T-helper 17 cell (primary cell): ENCODE measurements at regions not wholly inside any gene's neighbourhood (a gene's known extent, or its start where the extent isn't known, plus 50 kb on each side); places are given as distances from the start of the nearest gene placed in this dataset.
"Not testable (repeated sequence)": the region's sequence is repeated elsewhere in the genome, so short reads cannot be mapped to it uniquely, and the experiment has no call there.

Source experiments
- ATAC-seq: fragments of 150-1000 bp; cut with Tn5 transposase; 2 replicates; pipeline ENCODE4 v1.10.0; 2021; ENCODE audit warnings: mild to moderate bottlenecking, moderate library complexity
- DNase-seq, 3 donors: peaks; one replicate each; pipeline versions ENCODE4 v3.0.0 to v3.0.0-alpha.2; 2020 to 2021
- H3K9me3 ChIP-seq: one replicate; pipeline ENCODE4 v1.7.0; 2013; ENCODE audit warnings: low read length, mild to moderate bottlenecking; ENCODE audit not compliant: control insufficient read depth, poor library complexity, severe bottlenecking
- H3K27ac Mint-ChIP-seq: one replicate; pipeline ENCODE4 v1.8.0; 2022; ENCODE audit warnings: mild to moderate bottlenecking, moderate library complexity, mixed read lengths
- H3K27me3 Mint-ChIP-seq: one replicate; pipeline ENCODE4 v1.8.0; 2022; ENCODE audit warnings: mixed read lengths
- H3K36me3 Mint-ChIP-seq: one replicate; pipeline ENCODE4 v1.8.0; 2022; ENCODE audit warnings: low read depth, mixed read lengths
- H3K4me1 Mint-ChIP-seq: one replicate; pipeline ENCODE4 v1.8.0; 2022; ENCODE audit warnings: mild to moderate bottlenecking, mixed read lengths
- H3K4me3 Mint-ChIP-seq: one replicate; pipeline ENCODE4 v1.8.0; 2022; ENCODE audit warnings: mild to moderate bottlenecking, moderate library complexity, mixed read lengths

DNA sequence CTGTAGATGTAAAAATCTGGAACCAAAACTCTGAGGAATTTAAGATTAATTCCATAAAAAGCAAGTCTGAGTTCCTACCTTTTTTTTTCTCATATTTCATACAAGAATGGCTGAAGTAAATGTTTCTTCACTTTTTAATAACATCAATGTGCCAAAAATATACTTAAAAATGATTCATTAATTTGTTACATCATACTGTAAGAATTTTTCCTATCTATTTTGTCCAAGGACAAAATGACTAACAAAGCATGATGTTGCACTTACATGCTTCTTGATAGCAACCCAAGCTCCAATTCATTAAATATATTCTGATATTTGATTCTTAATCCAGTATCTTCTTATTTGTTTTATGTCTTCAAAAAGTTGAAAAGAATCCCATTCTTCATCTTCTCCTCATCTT lies 988.3 kb downstream of the TLE1 start:
- no peaks in the 10 kb centered on the region for H3K27me3 Mint-ChIP-seq
- H3K4me1 Mint-ChIP-seq, result no peaks in the 10 kb centered on the region
- no peak for DNase-seq
- H3K9me3 ChIP-seq, result no peaks in the 10 kb centered on the region
- no peak overlapping the region for H3K4me3 Mint-ChIP-seq
- no peaks in the 10 kb centered on the region for H3K36me3 Mint-ChIP-seq
- ATAC-seq, result no peak
- H3K27ac Mint-ChIP-seq, result no peak overlapping the region

DNA sequence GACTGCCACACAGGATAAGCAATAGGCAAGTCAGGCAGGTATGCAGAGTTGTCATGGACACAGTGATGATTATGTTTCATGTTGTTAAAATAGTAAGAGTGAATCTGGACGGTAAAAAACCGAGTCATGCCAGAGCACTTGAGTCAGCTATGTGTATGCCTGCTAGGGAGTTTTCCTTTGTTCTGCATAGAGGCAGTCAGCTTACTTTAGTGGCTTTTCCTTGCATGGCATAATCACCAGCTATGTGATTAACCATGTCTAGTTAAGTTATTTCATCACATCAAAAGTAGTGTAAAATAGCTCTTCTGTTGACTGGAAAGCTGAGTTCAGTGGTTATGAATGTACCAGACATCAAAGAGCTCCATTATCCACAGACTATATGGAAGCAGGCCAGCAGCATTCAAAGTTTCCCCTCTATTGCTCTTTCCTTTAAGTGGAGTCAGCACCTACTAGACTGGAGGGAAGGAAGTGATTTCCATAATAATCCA lies 989.8 kb downstream of the TLE1 start:
- DNase-seq (no peak), ATAC-seq (no peak)
- H3K4me1 Mint-ChIP-seq, result no peaks in the 10 kb centered on the region
- H3K36me3 Mint-ChIP-seq, result no peaks in the 10 kb centered on the region
- H3K27me3 Mint-ChIP-seq, result no peaks in the 10 kb centered on the region
- no peak overlapping the region for H3K27ac Mint-ChIP-seq
- H3K4me3 Mint-ChIP-seq, result no peak overlapping the region
- H3K9me3 ChIP-seq, result no peaks in the 10 kb centered on the region

DNA sequence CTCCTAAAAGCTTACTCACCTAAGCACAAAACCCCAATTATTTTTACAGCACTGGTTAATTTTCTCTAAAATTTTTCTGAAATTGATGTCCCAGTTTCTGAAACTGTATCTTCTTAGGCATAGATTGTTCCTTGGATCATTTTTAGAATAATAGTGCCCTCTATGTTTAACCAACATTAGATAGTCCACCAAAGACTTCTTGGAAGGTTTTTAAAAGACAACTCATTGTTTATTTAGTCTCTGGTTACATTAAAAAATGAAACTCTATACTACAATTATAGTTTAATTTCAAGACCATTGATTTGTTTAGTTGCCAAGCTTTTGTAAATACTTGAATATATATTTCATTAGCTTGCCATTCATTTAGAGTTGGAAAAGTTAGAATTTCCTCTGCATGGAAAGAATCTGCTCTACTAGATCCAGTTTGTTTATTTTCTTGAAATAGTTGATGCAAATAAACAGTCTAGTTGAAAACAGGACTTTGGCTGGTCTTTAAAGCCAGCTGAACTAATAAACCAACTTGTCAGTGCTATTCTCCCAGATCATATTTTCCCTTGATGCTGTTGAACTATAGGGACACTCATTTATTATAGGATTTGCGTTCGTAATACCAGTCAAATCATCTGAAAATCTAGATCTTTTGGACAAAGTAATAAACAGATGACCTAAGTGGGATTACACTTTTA lies 990.5 kb downstream of the TLE1 start:
- no peaks in the 10 kb centered on the region for H3K9me3 ChIP-seq
- H3K4me1 Mint-ChIP-seq, result no peaks in the 10 kb centered on the region
- no peak overlapping the region for H3K4me3 Mint-ChIP-seq
- H3K36me3 Mint-ChIP-seq, result no peaks in the 10 kb centered on the region
- no peaks in the 10 kb centered on the region for H3K27me3 Mint-ChIP-seq
- H3K27ac Mint-ChIP-seq, result no peak overlapping the region
- no peak for ATAC-seq
- DNase-seq, result no peak

DNA sequence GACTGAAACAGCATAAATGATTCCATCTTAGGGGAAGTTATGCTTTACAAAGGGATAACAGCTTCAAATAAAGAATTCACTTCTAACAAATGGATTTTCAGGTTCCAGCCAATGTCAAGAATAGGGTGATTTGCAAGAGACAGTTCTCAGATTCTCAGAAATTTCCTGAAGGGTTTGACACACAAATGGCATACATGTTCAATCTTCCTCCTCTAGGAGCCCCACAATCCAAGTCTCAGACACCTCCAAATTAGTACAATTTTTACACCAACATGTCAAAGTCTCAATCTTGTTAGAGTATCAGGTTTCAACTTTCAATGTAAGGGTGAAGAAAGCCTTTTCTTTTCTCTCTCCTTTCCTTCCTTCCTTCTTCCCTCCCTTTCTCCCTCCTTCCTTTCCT lies 996.6 kb downstream of the TLE1 start:
- Mint-ChIP-seq H3K4me1 (no peaks in the 10 kb centered on the region), H3K4me3 (no peak overlapping the region), H3K27me3 (no peaks in the 10 kb centered on the region), H3K36me3 (no peaks in the 10 kb centered on the region), H3K27ac (no peak overlapping the region)
- DNase-seq (no peak), ATAC-seq (no peak)
- H3K9me3 ChIP-seq, result no peaks in the 10 kb centered on the region

DNA sequence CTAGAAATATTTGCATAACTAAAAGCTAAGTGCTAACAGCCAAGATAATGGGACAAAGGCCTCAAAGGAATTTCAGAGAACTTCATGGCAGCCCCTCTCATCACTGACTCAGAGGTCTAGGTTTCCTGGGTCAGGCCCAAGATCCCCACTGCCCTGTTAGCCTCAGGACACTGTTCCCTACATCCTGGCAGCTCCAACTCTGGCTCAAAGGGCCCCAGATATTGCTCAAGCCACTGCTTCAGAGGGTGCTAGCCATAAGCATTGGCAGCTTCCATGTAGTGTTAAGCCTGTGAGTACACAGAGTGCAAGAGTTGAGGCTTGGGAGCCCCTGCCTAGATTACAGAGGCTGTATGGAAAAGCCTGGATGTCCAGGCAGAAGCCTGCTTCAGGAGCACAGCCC lies 998.1 kb downstream of the TLE1 start:
- no peaks in the 10 kb centered on the region for H3K27me3 Mint-ChIP-seq
- no peaks in the 10 kb centered on the region for H3K4me1 Mint-ChIP-seq
- H3K27ac Mint-ChIP-seq, result no peak overlapping the region
- H3K36me3 Mint-ChIP-seq, result no peaks in the 10 kb centered on the region
- DNase-seq (no peak), ATAC-seq (no peak)
- H3K9me3 ChIP-seq, result no peaks in the 10 kb centered on the region
- no peak overlapping the region for H3K4me3 Mint-ChIP-seq

DNA sequence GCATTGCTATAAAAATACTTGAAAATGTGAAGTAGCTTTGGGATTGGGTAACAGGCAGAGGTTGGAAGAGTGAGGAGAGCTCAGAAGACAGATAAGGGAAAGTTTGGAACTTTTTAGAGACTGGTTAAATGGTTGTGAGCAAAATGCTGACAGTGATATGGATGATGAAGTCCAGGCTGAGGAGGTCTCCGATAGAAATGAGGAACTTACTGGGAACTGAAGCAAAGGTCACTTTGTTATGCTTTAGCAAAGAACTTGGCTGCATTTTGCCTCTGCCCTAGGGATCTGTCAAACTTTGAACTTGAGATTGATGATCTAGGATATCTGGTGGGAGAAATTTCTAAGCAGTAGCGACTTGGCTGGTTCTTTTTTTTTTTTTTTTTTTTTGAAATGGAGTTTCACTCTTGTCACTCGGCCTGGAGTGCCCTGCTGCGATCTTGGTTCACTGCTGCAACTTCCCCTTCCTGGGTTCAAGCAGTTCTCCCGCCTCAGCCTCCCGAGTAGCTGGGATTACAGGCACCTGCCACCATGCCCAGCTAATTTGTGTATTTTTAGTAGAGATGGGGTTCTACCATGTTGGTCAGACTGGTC lies 998.9 kb downstream of the TLE1 start:
- ATAC-seq (no peak), DNase-seq (no peak)
- H3K9me3 ChIP-seq, result no peaks in the 10 kb centered on the region
- Mint-ChIP-seq H3K4me3 (no peak overlapping the region), H3K36me3 (no peaks in the 10 kb centered on the region), H3K27me3 (no peaks in the 10 kb centered on the region), H3K4me1 (no peaks in the 10 kb centered on the region), H3K27ac (no peak overlapping the region)

DNA sequence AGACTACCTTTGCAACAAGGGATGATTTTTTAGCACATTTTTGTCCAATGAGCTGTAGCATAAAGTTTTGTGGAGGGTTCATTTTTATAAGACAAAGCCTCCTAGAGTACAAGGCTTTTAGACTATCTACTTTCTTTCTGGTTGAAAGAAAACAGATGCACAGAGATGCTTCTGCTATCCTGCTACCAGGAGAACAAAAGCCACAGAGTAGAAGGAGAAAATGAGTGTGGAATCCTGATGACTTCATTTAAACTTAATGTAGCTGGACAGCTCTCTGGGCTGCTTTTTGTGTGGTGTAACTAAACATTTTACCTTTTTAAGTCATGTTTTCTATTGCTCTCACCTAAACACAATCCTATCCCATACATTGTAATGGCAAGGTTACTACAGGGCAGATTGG lies 1009.4 kb downstream of the TLE1 start:
- H3K27ac Mint-ChIP-seq, result no peak overlapping the region
- H3K27me3 Mint-ChIP-seq, result no peaks in the 10 kb centered on the region
- no peaks in the 10 kb centered on the region for H3K4me1 Mint-ChIP-seq
- H3K9me3 ChIP-seq, result no peaks in the 10 kb centered on the region
- DNase-seq, result no peak
- no peak overlapping the region for H3K4me3 Mint-ChIP-seq
- ATAC-seq, result no peak
- no peaks in the 10 kb centered on the region for H3K36me3 Mint-ChIP-seq

DNA sequence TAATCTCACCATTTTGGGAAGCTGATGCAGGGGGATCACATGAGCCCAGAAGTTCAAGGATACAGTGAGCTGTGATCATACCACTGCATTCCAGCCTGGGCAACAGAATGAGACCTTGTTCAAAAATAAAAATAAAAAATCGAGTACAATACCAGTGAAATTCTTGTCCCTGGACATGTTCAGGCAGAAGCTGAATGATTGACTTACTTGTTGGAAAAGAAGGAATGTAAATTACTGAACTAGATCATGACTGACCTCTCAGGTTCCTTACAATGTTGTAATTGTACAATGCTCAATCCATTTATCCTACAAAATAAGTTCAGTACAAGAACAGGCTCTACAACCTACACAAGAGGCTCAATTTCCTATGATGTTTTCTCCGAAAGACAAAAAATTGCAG lies 1010.4 kb downstream of the TLE1 start:
- no peaks in the 10 kb centered on the region for H3K4me1 Mint-ChIP-seq
- no peak overlapping the region for H3K4me3 Mint-ChIP-seq
- no peak overlapping the region for H3K27ac Mint-ChIP-seq
- DNase-seq, result no peak
- H3K9me3 ChIP-seq, result no peaks in the 10 kb centered on the region
- H3K36me3 Mint-ChIP-seq, result no peaks in the 10 kb centered on the region
- ATAC-seq, result no peak
- no peaks in the 10 kb centered on the region for H3K27me3 Mint-ChIP-seq

DNA sequence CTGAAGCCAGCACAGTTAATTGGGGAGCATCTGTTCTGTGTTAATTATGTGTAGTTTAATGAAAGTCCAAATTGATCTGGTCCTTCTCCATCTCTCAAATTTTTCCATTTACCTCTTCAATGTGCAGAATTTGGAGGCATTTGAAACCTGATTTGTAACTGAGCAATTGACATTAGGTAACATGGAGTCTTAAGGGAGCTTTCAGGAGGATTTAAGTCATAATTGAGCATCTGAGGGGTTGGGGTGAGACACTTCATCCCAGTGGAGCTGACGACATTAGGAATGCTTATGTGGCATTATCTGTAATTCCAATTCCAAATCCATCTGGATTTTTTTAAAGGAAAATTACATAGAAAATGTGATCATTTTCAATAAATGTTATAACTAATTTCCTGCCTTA lies 1015.9 kb downstream of the TLE1 start:
- no peak for ATAC-seq
- Mint-ChIP-seq H3K4me1 (no peaks in the 10 kb centered on the region), H3K27ac (no peak overlapping the region), H3K4me3 (no peak overlapping the region), H3K27me3 (no peaks in the 10 kb centered on the region), H3K36me3 (no peaks in the 10 kb centered on the region)
- DNase-seq, result no peak
- H3K9me3 ChIP-seq, result no peaks in the 10 kb centered on the region

DNA sequence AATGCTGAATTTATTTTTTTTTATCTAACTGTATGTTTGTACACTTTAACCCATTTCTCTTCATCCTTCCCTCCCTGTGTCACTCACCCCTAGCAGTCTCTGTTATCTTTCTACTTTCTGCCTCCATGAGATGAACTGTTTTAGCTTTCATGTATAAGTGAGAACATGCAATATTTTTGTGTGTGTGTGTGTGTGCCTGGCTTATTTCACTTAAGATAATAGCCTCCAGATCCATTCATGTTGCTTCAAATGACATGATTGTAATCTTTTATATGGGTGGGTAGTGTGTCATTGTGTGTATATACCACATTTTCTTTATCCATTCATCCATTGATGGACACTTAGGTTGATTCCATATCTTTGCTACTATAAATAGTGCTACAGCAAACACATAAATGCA lies 1023.9 kb downstream of the TLE1 start:
- no peak overlapping the region for H3K27ac Mint-ChIP-seq
- ATAC-seq (no peak), DNase-seq (no peak)
- no peaks in the 10 kb centered on the region for H3K4me1 Mint-ChIP-seq
- no peaks in the 10 kb centered on the region for H3K36me3 Mint-ChIP-seq
- H3K27me3 Mint-ChIP-seq, result no peaks in the 10 kb centered on the region
- no peaks in the 10 kb centered on the region for H3K9me3 ChIP-seq
- no peak overlapping the region for H3K4me3 Mint-ChIP-seq

DNA sequence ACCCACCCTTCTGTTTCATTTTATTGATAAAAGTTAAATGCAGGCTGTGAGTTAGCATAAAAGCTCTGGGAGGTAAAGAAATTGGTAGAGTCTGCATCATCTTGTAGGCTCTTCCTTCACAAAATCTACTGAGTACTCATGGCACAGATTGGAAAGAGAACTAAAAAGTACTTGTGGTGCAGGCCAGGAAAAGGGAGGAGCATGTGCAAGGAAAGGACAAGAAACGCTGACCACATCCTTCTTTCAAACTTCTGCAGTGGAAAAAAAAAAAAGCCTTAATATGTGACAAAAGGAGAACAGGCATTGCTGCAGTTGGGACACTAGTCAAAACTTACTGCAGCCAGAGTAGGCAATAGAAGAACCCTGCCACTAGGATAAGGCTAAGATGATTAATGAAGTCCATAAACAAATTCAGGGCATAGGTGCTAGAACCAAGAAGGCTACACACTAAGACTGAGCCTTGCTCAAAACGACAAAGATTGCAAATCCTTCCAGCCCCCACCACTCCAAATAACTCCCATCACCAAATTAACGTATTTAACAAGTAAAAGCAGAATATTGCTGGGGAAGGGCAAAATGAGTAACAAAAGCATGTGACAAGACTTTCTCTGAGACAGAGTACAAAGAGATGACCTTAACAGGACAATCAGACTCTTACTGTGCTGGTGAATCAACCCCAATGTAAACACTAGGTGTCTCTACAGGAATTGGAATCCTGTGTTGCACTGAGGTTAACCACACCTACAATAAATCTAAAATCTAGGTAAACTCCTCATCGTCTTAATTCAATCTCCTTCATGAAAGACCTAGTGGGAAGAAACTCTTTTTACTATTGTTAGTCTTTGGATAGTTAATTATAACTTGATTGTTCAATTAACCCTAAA lies 1024.8 kb downstream of the TLE1 start:
- H3K36me3 Mint-ChIP-seq, result no peaks in the 10 kb centered on the region
- no peak overlapping the region for H3K27ac Mint-ChIP-seq
- no peaks in the 10 kb centered on the region for H3K9me3 ChIP-seq
- H3K4me1 Mint-ChIP-seq, result no peaks in the 10 kb centered on the region
- DNase-seq (no peak), ATAC-seq (no peak)
- H3K27me3 Mint-ChIP-seq, result no peaks in the 10 kb centered on the region
- no peak overlapping the region for H3K4me3 Mint-ChIP-seq

DNA sequence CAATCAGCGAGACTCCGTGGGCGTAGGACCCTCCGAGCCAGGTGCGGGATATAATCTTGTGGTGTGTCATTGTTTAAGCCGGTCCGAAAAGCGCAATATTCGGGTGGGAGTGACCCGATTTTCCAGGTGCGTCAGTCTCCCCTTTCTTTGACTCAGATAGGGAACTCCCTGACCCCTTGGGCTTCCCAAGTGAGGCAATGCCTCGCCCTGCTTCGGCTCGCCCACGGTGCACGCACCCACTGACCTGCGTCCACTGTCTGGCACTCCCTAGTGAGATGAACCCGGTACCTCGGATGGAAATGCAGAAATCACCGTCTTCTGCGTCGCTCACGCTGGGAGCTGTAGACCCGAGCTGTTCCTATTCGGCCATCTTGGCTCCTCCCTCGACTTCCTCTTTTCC lies 1029.6 kb downstream of the TLE1 start:
- H3K27ac Mint-ChIP-seq, H3K36me3 Mint-ChIP-seq, ATAC-seq: not testable (repeated sequence)

DNA sequence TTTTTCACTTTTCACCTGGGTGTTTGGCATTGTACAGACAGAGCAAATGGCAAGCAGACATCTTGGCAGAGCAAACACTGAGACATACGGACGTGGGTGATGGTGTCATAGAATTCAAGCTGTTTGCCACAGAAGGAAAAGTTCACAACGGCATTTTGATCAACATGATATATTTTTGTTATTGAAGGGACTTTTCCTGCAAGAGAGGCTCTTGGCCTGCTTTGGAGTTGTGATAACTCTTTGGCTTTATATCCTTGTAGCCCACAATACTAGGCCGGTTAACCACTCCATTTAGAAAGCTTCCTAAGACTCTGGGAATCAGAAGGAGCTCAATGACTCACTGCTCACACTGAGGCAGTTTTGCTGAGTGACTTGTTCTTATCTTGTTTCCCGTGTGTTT lies 1038.3 kb downstream of the TLE1 start:
- DNase-seq (no peak), ATAC-seq (no peak)
- peaks cover 2% of the 10 kb centered on the region for H3K9me3 ChIP-seq
- Mint-ChIP-seq H3K4me1 (no peaks in the 10 kb centered on the region), H3K27ac (no peak overlapping the region), H3K4me3 (no peak overlapping the region), H3K27me3 (no peaks in the 10 kb centered on the region), H3K36me3 (no peaks in the 10 kb centered on the region)

More for the DNA sequence above, 1029.6 kb downstream of the TLE1 start:
- not testable (repeated sequence) for H3K27me3 Mint-ChIP-seq, DNase-seq, H3K4me1 Mint-ChIP-seq, H3K9me3 ChIP-seq, H3K4me3 Mint-ChIP-seq
